ENCODE measurements at regions not wholly inside any gene's neighbourhood (a gene's known extent, or its start where the extent isn't known, plus 50 kb on each side); places are given as distances from the start of the nearest gene placed in this dataset.

DNA sequence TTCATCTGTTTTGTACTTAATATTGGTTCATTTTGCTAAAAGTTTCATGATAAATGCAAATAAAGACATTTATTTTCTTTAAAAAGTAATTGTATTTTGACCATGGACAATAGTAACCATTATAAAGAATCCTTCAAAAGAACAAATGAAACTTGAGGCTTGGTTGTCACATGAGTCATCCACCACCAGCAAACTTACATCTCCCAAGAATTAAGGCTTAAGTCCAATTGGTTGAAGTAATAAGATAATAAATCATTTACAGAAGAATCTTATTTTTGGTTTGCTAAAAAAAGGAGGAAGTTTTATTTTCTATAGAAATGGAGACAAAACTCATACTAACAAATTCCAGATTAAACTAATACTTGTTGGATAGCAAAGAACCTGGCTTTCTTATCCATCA lies 84.8 kb upstream of the KITLG start:
- DNase-seq (ENCODE audit: low read depth in 4 of 4, low spot score in 1 of 4), result no peak

DNA sequence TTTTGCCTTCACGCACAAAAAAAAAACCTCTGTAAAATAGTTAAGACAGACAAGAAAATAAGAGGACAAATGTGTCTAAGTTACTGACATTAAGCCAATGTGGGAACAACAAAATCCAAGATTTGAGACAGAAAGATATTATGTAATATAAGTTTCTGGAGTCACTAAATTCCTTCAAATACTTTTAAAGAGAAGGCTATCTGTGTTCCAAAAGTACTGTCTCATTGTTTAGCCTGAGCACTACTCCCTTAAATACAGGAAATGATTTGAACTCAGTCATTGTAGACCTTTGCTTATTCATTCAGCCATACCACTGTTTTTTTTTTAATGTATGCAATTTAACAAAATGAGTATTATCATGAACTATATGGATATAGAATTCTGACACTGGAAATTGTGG lies 82.7 kb upstream of the KITLG start:
- DNase-seq (ENCODE audit: low read depth in 4 of 4, low spot score in 1 of 4), result no peak

DNA sequence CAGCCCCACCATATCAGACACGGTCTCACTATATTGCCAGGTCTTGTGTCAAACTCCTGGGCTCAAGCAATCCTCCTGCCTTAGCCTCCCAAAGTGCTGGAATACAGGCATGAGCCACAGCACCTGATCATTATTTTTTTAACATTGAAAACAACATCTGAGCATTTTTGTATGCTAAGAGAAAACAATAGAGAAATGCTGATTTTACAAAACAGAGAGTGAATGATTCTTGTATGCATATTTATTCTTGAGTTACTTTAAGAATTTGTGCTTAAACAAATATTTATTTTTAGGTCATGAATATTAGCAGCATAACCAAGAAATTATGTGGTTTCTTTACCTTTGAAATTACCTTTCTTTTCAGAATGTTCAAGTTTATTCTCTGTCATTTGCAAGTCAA lies 81.8 kb upstream of the KITLG start:
- no peak for DNase-seq (ENCODE audit: low read depth in 4 of 4, low spot score in 1 of 4)

DNA sequence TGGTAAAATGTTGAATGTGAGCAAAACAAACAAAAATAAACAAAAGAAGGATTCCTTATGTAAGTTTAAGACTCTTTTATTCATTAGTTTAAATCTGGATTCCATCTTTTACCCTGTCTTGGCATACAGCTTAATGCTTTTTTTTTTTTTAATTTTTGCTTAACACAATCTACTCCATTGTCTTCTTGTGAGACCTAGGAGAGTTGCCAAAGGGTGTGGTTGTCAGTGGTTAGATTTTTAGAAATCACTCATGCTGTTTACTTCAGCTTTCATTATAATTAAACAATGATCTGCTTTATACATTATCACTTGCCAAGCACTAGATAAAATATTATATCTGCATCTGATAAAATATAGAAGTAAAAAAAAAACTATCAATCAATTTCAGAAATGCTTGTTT lies 77.7 kb upstream of the KITLG start:
- DNase-seq (ENCODE audit: low read depth in 4 of 4, low spot score in 1 of 4), result no peak

DNA sequence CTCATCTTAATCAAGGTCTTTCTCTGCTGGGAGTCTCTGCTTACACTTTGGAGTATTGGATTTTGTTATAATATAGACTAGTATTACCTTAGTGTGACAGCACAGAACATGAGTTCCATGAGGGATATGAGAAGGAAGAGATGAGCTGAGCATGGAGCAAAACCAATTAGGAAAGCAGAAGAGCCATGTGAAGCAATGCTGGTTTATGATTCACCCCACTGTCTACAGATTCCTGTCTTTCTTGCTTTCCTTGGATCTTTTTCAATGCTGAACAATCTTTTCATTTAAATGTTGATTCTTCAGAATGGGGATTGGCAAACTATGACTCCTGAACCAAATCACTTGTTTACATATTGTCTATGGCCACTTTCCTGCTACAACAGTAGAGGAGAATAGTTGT lies 70.4 kb upstream of the KITLG start:
- no peak for DNase-seq (ENCODE audit: low read depth in 4 of 4, low spot score in 1 of 4)

DNA sequence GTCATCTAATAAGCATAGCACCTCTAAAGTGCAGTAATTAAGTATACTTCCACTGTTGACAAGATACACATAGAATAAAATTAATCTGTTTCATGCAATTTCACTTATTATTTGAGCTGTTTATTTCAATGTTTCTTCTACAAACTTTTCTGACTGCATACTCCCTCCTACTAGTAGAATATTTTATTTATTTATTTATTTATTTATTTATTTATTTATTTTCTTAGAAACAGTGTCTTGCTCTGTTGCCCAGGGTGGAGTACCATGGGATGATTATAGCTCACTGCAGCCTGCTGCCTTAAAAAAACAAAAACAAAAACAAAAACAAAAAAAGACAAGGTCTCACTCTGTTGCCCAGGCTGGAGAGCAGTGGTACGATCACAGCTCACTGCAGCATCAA lies 68.4 kb upstream of the KITLG start:
- no peak for DNase-seq (ENCODE audit: low read depth in 4 of 4, low spot score in 1 of 4)

DNA sequence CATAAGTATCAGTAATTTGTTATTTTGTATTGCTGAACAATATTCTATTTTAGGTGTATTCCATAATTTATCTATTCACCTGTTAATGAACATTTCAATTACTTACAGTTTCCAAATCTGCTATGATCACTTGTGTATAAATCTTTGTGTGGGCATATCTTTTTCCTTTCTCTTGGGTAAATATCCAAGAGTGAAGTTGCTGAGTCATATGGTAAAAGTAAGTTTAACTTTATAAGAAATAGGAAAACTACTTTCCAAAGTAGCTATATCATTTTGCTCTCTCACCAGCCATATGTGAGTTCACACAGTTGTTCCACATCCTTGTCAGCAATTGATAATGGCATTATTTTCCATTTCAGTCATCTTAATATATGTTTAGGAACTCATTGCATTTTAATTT lies 66.6 kb upstream of the KITLG start:
- DNase-seq (ENCODE audit: low read depth in 4 of 4, low spot score in 1 of 4), result no peak

- no peak for DNase-seq (ENCODE audit: low read depth in 4 of 4, low spot score in 1 of 4)
Measured at GRCh38 chr12:88645816-88646215, 65.5 kb upstream of the KITLG start.

DNA sequence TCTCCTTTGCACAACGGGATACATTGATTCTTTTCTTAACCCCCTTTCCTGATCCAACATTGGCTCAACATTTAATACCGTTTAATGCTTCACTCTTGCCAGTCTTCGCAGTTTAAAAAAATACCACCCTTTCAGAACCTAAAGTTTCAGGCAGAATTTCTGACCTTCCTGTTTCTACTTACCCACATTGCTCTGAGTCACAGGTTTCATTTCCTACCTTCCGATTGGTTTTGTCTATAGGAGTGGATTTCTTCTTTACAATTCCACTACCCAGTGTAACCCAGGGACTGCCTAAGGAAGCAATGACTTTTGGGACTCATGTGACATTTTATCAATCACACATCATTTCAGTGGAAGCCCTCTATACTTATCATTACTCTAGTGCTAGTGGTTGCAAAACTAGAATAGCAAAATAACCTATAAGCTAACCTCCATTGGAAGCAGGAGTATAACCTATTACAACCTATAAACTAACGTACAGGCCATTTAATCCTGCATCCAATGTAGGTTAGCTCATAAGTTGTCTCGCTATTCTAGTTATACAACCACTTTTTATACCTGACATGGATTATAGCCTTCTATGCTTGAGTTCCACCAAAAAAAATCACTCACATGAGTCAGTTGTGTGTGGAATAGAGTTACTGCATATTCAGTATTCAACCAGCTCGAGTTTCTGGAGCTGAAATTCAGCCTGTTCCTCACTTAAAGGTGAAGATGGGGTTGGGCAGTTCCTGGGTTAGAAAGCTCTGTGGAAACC lies 64.9 kb upstream of the KITLG start:
- DNase-seq (ENCODE audit: low read depth in 4 of 4, low spot score in 1 of 4), result no peak

- no peak for DNase-seq (ENCODE audit: low read depth in 4 of 4, low spot score in 1 of 4)
Measured at GRCh38 chr12:88643685-88644084, 63.4 kb upstream of the KITLG start.

GRCh38 chr12:88642675-88643431 lies 62.6 kb upstream of the KITLG start:
- no peak for DNase-seq (ENCODE audit: low read depth in 4 of 4, low spot score in 1 of 4)

DNA sequence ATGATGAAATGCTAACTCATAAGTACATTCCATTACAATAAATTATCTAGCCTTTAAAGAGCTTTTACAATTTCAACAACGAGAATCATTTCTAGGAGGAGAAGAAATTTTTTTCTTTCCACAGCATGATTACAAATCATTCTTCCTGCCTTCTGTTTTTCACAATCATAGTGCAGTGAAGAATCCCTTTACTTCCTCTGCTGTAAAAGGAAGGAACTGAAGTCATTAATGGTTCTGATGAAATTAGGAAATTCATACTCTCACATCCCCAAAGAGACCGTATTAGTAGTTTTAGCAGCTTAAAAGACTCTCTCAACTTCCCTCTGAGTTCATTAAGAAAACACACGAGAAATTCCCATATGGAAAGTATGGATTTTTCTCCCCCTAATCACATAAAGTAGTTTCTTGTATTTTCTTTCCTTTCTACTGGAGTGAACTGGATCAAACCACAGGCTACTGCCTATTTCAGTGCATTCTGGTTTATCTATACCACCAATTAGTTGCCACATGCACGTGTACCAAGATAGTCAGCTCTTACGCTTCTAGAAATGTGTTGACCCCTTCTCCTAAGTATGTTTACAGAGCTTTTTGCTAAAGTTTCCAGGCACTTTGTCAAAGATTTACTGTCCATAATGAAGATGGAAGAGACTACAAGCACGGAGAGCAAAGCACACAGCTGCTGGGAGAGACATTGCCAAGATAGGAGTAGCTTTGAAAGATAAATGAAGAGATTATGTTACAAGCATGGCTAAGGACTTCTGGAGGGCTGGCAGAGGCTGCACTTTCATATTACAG lies 58.9 kb upstream of the KITLG start:
- DNase-seq (ENCODE audit: low read depth in 4 of 4, low spot score in 1 of 4), result no peak

GRCh38 chr12:88638388-88638787 lies 58.1 kb upstream of the KITLG start:
- no peak for DNase-seq (ENCODE audit: low read depth in 4 of 4, low spot score in 1 of 4)

GRCh38 chr12:88634008-88634407 lies 53.7 kb upstream of the KITLG start:
- DNase-seq (ENCODE audit: low read depth in 4 of 4, low spot score in 1 of 4), result no peak

DNA sequence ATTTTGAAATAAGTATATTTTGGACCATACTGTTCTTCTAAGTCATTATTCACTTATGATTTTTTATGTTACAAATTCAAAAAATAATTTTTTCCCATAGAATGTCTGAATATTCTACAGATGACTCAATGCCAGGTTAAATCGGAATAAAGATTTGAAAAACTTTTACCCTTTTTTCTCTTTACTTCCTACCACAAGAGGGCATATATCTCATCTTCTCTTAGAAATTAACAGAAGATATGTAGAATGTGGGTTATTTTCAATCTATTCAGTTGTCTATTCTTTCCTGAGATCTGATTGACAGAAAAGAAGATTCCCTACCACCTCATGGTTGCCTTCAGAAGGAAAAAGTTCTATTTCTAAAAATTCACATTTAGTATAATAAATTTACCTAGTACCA lies 53.0 kb upstream of the KITLG start:
- no peak for DNase-seq (ENCODE audit: low read depth in 4 of 4, low spot score in 1 of 4)

GRCh38 chr12:88630561-88630960 lies 50.3 kb upstream of the KITLG start:
- no peak for DNase-seq (ENCODE audit: low read depth in 4 of 4, low spot score in 1 of 4)

Measured in stimulated activated CD4-positive, alpha-beta T cell treated with anti-CD3 and anti-CD28 coated beads, Interleukin-1b, Interleukin-23, amount 100 ng/mL, for 24 hours (primary cell).